ENCODE measurements at regions not wholly inside any gene's neighbourhood (a gene's known extent, or its start where the extent isn't known, plus 50 kb on each side); places are given as distances from the start of the nearest gene placed in this dataset.

DNA sequence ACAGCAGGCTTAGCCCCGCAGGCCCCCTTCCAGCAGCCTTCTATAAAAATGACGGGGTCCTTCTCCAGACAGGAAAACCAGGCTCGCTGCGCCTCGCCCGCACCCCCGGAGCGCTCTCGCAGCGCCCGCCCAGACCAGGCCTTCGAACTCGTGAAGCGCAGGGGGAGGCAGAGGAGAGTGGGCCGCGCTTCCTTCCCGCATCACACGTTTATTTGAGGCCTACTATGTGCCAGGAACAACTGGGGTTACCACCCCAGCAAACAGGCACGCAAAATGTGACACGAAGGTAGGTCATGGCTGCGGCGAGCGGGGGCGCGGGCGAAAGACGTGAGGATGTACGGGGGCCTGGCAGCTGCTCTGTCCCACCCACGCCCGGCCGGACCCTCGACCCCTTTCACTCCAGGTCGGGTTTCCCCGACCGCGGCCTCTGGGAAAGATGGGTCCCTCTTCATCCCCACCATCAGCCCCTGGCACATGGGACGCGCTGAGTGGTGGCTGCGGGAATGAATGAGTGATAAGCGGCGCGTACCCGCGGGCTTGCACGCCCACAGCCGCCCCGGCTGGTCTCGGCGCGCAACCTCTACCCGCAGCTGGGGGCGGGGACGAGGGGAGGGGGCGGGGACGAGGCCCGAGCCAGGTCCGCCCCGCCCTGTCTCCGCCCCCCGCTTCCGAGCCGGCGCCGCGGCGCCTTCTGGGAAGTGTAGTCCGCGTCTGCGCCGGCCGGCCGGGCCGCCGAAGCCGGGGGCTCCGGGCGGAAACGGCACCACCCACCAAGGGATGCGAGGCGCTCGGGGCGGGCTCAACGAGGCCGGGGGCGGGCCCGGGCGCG is 59.1 kb downstream of the ZNF467 start:
- TF ChIP-seq, protein P1, sequence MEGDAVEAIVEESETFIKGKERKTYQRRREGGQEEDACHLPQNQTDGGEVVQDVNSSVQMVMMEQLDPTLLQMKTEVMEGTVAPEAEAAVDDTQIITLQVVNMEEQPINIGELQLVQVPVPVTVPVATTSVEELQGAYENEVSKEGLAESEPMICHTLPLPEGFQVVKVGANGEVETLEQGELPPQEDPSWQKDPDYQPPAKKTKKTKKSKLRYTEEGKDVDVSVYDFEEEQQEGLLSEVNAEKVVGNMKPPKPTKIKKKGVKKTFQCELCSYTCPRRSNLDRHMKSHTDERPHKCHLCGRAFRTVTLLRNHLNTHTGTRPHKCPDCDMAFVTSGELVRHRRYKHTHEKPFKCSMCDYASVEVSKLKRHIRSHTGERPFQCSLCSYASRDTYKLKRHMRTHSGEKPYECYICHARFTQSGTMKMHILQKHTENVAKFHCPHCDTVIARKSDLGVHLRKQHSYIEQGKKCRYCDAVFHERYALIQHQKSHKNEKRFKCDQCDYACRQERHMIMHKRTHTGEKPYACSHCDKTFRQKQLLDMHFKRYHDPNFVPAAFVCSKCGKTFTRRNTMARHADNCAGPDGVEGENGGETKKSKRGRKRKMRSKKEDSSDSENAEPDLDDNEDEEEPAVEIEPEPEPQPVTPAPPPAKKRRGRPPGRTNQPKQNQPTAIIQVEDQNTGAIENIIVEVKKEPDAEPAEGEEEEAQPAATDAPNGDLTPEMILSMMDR (IDR thresholded peaks at IDR 0.05) = no peak
- Histone ChIP-seq H3K9me3 (peaks cover 11% of the 10 kb centered on the region), H3K36me3 (no peaks in the 10 kb centered on the region), H3K4me1 (ENCODE audit: control insufficient read depth in 1 of 2, low read depth in 2 of 2) (peaks cover 9 to 25% of the 10 kb centered on the region in 2 donors), H3K27me3 (replicated peaks; ENCODE audit: insufficient read depth) (no peaks in the 10 kb centered on the region), H3K4me3 (peak overlapping the region; percentile 94), H3K27ac (no peak overlapping the region)
- DNase-seq (ENCODE audit: low spot score) (peak; percentile 61), ATAC-seq (ENCODE audit: insufficient number of reproducible peaks, low FRiP score, low read depth) (peak; percentile 98)

DNA sequence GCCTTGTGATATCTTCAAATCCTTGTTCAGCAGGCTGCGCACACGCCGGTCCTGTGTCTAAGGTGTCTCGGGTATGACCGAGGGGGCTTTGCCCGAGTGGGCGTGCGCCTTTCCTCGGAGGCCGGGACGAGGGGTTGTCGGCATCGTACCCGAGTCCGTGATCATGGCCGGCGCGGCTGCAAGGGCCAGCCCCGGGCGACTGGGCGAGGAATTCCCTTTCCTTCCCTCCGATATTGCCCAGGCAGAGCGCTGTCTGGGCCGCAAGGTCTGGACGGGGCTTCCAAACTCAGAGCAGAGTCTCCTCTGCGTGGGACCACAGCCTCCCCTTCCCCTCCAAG is 59.7 kb downstream of the ZNF467 start:
- no peak for DNase-seq (ENCODE audit: low spot score)
- H3K36me3 ChIP-seq = no peaks in the 10 kb centered on the region
- ATAC-seq (ENCODE audit: insufficient number of reproducible peaks, low FRiP score, low read depth) = no peak
- peaks cover 11% of the 10 kb centered on the region for H3K9me3 ChIP-seq
- peaks cover 9 to 19% of the 10 kb centered on the region in 2 donors for H3K4me1 ChIP-seq (ENCODE audit: control insufficient read depth in 1 of 2, low read depth in 2 of 2)
- no peaks in the 10 kb centered on the region for H3K27me3 ChIP-seq (replicated peaks; ENCODE audit: insufficient read depth)
- H3K4me3 ChIP-seq = peak overlapping the region; percentile 94
- no peak overlapping the region for H3K27ac ChIP-seq
- TF ChIP-seq, protein P1 (IDR thresholded peaks at IDR 0.05) = no peak

DNA sequence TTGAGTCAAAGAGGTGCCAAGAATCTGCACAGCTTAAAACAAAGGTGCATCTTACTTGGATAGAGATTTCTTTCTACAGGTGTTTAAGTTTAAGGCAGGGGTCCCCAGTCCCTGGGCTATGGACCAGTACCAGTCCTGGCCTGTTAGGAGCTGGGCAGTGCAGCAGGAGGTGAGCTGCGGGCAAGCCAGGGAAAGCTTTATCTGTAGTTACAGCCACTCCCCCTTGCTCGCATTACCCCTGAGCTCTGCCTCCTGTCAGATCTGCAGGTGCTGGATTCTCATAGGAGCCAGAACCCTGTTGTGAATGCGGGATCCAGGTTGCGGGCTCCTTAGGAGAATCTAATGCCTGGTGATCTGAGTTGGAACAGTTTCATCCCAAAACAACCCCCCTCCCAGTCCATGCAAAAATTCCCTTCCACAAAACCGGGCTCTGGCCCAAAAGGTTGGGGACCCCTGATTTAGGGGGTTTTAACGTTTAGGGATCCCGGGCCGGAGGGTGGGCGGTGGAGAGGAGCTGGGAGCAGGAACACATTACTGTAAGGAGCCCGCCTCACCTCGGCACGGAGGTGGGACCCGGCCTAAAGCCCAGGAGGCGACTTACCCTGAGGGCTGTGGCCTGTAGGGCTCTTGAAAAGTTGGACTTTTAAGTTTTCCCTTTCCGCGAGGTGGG is 60.2 kb downstream of the ZNF467 start:
- ATAC-seq (ENCODE audit: insufficient number of reproducible peaks, low FRiP score, low read depth) = no peak
- H3K9me3 ChIP-seq = peaks cover 11% of the 10 kb centered on the region
- H3K27me3 ChIP-seq (replicated peaks; ENCODE audit: insufficient read depth) = no peaks in the 10 kb centered on the region
- TF ChIP-seq, protein P1 (IDR thresholded peaks at IDR 0.05) = no peak
- no peak overlapping the region for H3K27ac ChIP-seq
- H3K36me3 ChIP-seq = no peaks in the 10 kb centered on the region
- H3K4me3 ChIP-seq = no peak overlapping the region
- peaks cover 9 to 19% of the 10 kb centered on the region in 2 donors for H3K4me1 ChIP-seq (ENCODE audit: control insufficient read depth in 1 of 2, low read depth in 2 of 2)
- DNase-seq (ENCODE audit: low spot score) = no peak

DNA sequence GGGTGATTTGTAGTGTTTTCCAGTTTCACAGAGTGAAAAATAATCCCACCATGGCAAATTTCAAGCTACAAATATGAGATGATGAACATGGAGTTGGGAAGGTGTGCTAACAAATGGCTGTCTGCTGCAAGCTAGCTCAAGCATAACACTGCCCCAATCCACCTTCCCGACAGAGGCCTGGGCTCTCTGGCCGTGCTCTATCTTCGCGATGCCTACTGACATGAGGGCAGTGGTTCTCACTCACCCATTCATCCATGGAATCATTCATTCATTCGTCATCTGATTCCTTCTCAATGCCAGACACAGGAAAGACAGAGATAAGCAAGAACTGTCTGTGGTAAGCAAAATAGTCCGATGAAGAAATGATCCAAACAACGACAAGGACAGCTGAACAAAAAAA is 65.4 kb downstream of the ZNF467 start:
- TF ChIP-seq, protein P1 (IDR thresholded peaks at IDR 0.05) = no peak
- H3K27me3 ChIP-seq (replicated peaks; ENCODE audit: insufficient read depth) = no peaks in the 10 kb centered on the region
- DNase-seq (ENCODE audit: low spot score) (no peak), ATAC-seq (ENCODE audit: insufficient number of reproducible peaks, low FRiP score, low read depth) (no peak)
- H3K4me1 ChIP-seq (ENCODE audit: control insufficient read depth in 1 of 2, low read depth in 2 of 2) = no peaks in the 10 kb centered on the region
- no peak overlapping the region for H3K4me3 ChIP-seq
- H3K9me3 ChIP-seq = peaks cover 11% of the 10 kb centered on the region
- no peak overlapping the region for H3K27ac ChIP-seq
- no peaks in the 10 kb centered on the region for H3K36me3 ChIP-seq

DNA sequence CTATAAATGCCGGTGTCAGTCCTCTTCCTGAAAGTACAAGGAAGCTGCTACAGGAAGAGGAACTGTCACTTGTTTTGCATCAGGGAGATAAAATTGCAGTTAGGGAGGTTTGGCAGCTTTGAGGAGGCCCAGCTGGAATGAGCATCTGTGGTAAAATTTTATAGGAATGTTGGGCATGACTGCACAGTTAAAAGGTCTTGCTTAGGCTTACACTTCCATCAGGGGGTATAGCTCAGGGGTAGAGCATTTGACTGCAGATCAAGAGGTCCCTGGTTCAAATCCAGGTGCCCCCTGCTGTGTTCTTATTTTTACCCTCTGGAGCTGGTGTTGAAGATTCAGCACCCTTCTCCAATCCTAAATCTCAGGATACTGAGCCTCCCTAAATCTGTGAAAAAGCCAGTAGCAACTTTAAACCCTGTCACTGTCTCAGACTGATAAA is 65.9 kb downstream of the ZNF467 start:
- Histone ChIP-seq H3K4me3 (no peak overlapping the region), H3K27me3 (replicated peaks; ENCODE audit: insufficient read depth) (no peaks in the 10 kb centered on the region), H3K4me1 (ENCODE audit: control insufficient read depth in 1 of 2, low read depth in 2 of 2) (no peaks in the 10 kb centered on the region), H3K9me3 (peaks cover 11% of the 10 kb centered on the region), H3K36me3 (no peaks in the 10 kb centered on the region), H3K27ac (no peak overlapping the region)
- TF ChIP-seq, protein P1 (IDR thresholded peaks at IDR 0.05) = no peak
- DNase-seq (ENCODE audit: low spot score) (no peak), ATAC-seq (ENCODE audit: insufficient number of reproducible peaks, low FRiP score, low read depth) (no peak)

All from thoracic aorta (tissue), 2 donors.